Caco-2 (cell line): ENCODE measurements at regions not wholly inside any gene's neighbourhood (a gene's known extent, or its start where the extent isn't known, plus 50 kb on each side); places are given as distances from the start of the nearest gene placed in this dataset.

Experiments
- BruUV-seq: library from RNA; stranded (reverse); fragments of 400-500 nt; replicated peaks from 2 replicates; lab custom pipeline; 2021; lab: Mats Ljungman, UMichigan
- CTCF ChIA-PET: fragments of 300-600 bp; sonication (Branson Sonifier 250); formaldehyde crosslinking; loops from one replicate; lab custom pipeline; 2022; ENCODE audit warnings: antibody characterized with exemption; lab: Charles Lee
- POLR2A ChIA-PET: fragments of 300-600 bp; sonication (Branson Sonifier 250); formaldehyde crosslinking; loops from one replicate; lab custom pipeline; 2022; ENCODE audit warnings: antibody characterized with exemption; lab: Charles Lee
- DNase-seq, 2 experiments: peaks; one replicate each; pipeline versions ENCODE4 v3.0.0 to v3.0.0-alpha.2; 2020 to 2022
- H3K27me3 ChIP-seq: replicated peaks from 2 replicates; pipeline ENCODE4 v1.6.0; 2011; ENCODE audit warnings: low read length; ENCODE audit not compliant: control insufficient read depth, insufficient read depth
- H3K36me3 ChIP-seq: 2 replicates; pipeline ENCODE4 v1.5.1; 2011; ENCODE audit warnings: low read length; ENCODE audit not compliant: control insufficient read depth, insufficient read depth
- H3K4me1 ChIP-seq: fragments of 250-450 bp; sonication (Bioruptor Pico); 2 replicates; pipeline ENCODE4 v1.5.1; 2020; ENCODE audit warnings: mild to moderate bottlenecking
- H3K4me3 ChIP-seq: 2 replicates; pipeline ENCODE4 v1.5.1; 2011; ENCODE audit warnings: low read depth, mild to moderate bottlenecking, control low read depth, low read length
- H3K9me3 ChIP-seq: fragments of 250-450 bp; sonication (Bioruptor Pico); 2 replicates; pipeline ENCODE4 v1.5.1; 2020; ENCODE audit warnings: mild to moderate bottlenecking, moderate library complexity
- H3K27ac Mint-ChIP-seq: one replicate; pipeline ENCODE4 v1.8.0; 2022; ENCODE audit warnings: mixed read lengths; ENCODE audit not compliant: unreplicated experiment
- H3K27me3 Mint-ChIP-seq: one replicate; pipeline ENCODE4 v1.8.0; 2022; ENCODE audit warnings: mixed read lengths; ENCODE audit not compliant: insufficient read depth, unreplicated experiment
- H3K36me3 Mint-ChIP-seq: one replicate; pipeline ENCODE4 v1.8.0; 2022; ENCODE audit warnings: mild to moderate bottlenecking, mixed read lengths; ENCODE audit not compliant: insufficient read depth, unreplicated experiment
- H3K4me1 Mint-ChIP-seq: one replicate; pipeline ENCODE4 v1.8.0; 2022; ENCODE audit warnings: low read depth, mixed read lengths; ENCODE audit not compliant: unreplicated experiment
- H3K4me3 Mint-ChIP-seq: one replicate; pipeline ENCODE4 v1.8.0; 2022; ENCODE audit warnings: mild to moderate bottlenecking, moderate library complexity, mixed read lengths; ENCODE audit not compliant: unreplicated experiment
- H3K9me3 Mint-ChIP-seq: one replicate; pipeline ENCODE4 v1.8.0; 2022; ENCODE audit warnings: mixed read lengths; ENCODE audit not compliant: unreplicated experiment
- CTCF ChIP-seq, 2 experiments: fragments of 200-600 bp in 1 of 2; IDR thresholded peaks; 1 replicate in 1 of 2; 2 replicates in 1 of 2; pipeline versions ENCODE4 v1.5.1 to v1.8.0; 2011 to 2022; ENCODE audit warnings: antibody characterized with exemption in 1 of 2, control low read depth in 1 of 2, inconsistent platforms in 1 of 2, low read depth in 1 of 2, low read length in 1 of 2, mild to moderate bottlenecking in 1 of 2, moderate library complexity in 1 of 2; ENCODE audit not compliant: insufficient read depth in 1 of 2, severe bottlenecking in 1 of 2, unreplicated experiment in 1 of 2
- intact Hi-C: fragments of 100-400 bp; cut with micrococcal nuclease; formaldehyde crosslinking; loops from one replicate; pipeline ENCODE4 v1.10.0; 2022; ENCODE audit not compliant: unreplicated experiment

DNA sequence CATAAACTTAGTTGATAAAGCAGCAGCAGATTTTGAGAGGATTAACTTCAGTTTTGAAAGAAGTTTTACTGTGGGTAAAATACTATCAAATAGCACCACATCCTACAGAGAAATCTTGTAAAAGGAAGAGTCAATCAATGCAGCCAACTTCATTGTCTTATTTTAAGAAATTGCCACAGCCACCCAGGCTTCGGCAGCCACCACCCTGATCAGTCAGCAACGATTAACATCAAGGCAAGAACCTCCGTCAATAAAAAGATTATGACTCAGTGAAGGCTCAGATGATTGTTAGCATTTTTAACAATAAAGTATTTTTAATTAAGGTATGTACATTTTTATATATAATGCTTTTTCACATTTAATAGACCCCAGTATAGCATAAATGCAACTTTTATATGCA lies 122.3 kb upstream of the NR4A3 start:
- Histone ChIP-seq H3K4me3 (no peak overlapping the region), H3K36me3 (no peaks in the 10 kb centered on the region), H3K4me1 (no peaks in the 10 kb centered on the region), H3K27me3 (no peaks in the 10 kb centered on the region), H3K9me3 (no peaks in the 10 kb centered on the region)
- Mint-ChIP-seq H3K36me3 (no peaks in the 10 kb centered on the region), H3K27me3 (peaks cover 4% of the 10 kb centered on the region), H3K4me1 (no peaks in the 10 kb centered on the region), H3K9me3 (peaks cover 6% of the 10 kb centered on the region), H3K4me3 (no peak overlapping the region), H3K27ac (no peak overlapping the region)
- POLR2A ChIA-PET: no interaction called here
- intact Hi-C loops: no loop called here
- DNase-seq: no peak
- BruUV-seq: no TSS peak
- no peak for TF ChIP-seq CTCF (IDR thresholded peaks at IDR 0.05; ENCODE audit: insufficient read depth in 1 of 2, low read depth in 1 of 2, low read length in 1 of 2, severe bottlenecking in 1 of 2, unreplicated experiment in 1 of 2)
- CTCF ChIA-PET: no interaction called here

DNA sequence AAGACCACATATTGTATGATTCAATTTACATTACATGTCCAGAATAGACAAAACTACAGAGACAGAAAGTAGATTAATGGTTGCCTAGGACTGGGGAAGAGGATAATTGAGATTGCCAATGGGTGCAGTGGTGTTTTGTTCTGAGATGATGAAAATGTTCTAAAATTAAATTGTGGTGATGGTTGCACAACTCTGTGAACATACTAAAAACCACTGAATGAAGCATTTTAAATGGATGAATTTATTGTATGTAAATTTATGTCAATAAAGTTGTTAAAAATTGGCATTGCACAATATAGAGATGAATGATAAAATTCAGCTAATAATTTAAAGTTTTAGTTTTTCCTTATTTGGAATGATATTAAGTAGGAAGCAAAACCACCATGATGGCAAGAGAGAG lies 109.5 kb upstream of the NR4A3 start:
- Histone ChIP-seq H3K4me3 (no peak overlapping the region), H3K27me3 (no peaks in the 10 kb centered on the region), H3K9me3 (no peaks in the 10 kb centered on the region), H3K36me3 (no peaks in the 10 kb centered on the region), H3K4me1 (no peaks in the 10 kb centered on the region)
- Mint-ChIP-seq H3K4me3 (no peak overlapping the region), H3K27me3 (peaks cover 6% of the 10 kb centered on the region), H3K36me3 (no peaks in the 10 kb centered on the region), H3K27ac (no peak overlapping the region), H3K4me1 (no peaks in the 10 kb centered on the region), H3K9me3 (no peaks in the 10 kb centered on the region)
- TF ChIP-seq CTCF (IDR thresholded peaks at IDR 0.05; ENCODE audit: insufficient read depth in 1 of 2, low read depth in 1 of 2, low read length in 1 of 2, severe bottlenecking in 1 of 2, unreplicated experiment in 1 of 2): no peak
- BruUV-seq: no TSS peak
- intact Hi-C loops: no loop called here
- no peak for DNase-seq
- ChIA-PET CTCF (no interaction called here), POLR2A (no interaction called here)

DNA sequence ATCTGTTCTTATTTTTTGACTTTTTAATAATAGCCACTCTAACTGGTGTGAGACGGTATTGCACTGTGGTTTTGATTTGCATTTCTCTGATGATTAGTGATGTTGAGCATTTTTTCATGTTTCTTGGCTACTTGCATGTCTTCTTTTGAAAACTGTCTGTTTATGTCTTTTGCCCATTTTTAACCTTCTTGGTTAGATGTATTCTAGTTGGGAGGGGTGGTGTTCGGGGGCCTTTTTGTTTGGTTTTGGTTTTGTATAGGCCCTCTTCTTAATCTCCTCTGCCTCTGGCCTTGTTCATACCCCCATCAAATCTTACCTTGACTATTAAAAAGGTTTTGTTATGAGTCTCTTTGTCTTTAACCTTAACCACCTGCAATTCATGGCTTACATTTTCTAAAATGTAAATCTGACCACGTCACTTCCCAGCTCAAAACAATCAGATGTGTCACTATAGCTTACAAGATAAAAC lies 107.8 kb upstream of the NR4A3 start:
- no peak for DNase-seq
- Histone ChIP-seq H3K9me3 (no peaks in the 10 kb centered on the region), H3K36me3 (no peaks in the 10 kb centered on the region), H3K4me3 (no peak overlapping the region), H3K27me3 (no peaks in the 10 kb centered on the region), H3K4me1 (no peaks in the 10 kb centered on the region)
- Mint-ChIP-seq H3K4me1 (no peaks in the 10 kb centered on the region), H3K36me3 (no peaks in the 10 kb centered on the region), H3K27ac (no peak overlapping the region), H3K27me3 (peaks cover 6% of the 10 kb centered on the region), H3K4me3 (no peak overlapping the region), H3K9me3 (no peaks in the 10 kb centered on the region)
- POLR2A ChIA-PET: no interaction called here
- TF ChIP-seq CTCF (IDR thresholded peaks at IDR 0.05; ENCODE audit: insufficient read depth in 1 of 2, low read depth in 1 of 2, low read length in 1 of 2, severe bottlenecking in 1 of 2, unreplicated experiment in 1 of 2): no peak
- intact Hi-C loops: no loop called here
- CTCF ChIA-PET: no interaction called here
- no TSS peak for BruUV-seq
